RKO (cell line): ENCODE measurements at regions not wholly inside any gene's neighbourhood (a gene's known extent, or its start where the extent isn't known, plus 50 kb on each side); places are given as distances from the start of the nearest gene placed in this dataset.
"Not testable (repeated sequence)": the region's sequence is repeated elsewhere in the genome, so short reads cannot be mapped to it uniquely, and the experiment has no call there.

ENCODE experiments used
- DNase-seq: peaks from one replicate; pipeline ENCODE4 v3.0.0-alpha.2; 2016; ENCODE audit warnings: low spot score

DNA sequence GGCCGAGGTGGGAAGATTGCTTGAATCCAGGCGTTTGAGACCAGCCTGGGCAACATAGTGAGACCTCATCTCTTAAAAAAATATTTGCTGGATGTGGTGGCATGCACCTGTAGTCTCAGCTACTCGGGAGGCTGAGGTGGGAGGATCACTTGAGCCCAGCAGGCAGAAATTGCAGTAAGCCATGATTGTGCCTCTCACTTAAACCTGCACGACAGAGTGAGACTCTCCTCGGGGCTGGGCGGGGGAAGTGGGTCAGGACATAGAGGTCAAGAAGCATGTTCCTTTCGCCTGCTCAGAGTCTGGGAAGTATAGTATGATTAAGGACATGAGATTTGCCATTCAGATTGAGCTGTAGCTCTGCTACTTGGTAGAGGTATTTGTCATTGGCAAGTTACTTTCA lies 52.3 kb downstream of the SEPTIN7 start:
- DNase-seq = not testable (repeated sequence)

DNA sequence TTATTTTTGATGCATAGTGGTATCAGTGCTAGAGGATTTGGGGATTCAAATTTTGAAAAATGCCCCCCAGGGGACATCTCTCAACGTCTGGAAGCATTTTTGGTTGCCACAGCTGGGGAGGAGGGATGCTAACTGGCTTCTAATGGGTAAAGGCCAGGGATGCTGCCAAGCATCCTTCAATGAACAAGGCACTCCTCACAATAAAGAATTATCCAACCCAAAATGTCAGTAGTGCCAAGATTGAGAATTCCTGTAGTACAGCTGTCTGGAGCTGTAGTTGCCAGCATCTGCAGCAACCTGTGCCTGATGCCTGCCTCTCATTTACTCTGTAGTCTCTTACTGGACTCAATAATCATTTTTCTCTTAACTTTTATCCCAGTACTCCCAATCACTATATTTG lies 53.5 kb downstream of the SEPTIN7 start:
- DNase-seq = no peak

DNA sequence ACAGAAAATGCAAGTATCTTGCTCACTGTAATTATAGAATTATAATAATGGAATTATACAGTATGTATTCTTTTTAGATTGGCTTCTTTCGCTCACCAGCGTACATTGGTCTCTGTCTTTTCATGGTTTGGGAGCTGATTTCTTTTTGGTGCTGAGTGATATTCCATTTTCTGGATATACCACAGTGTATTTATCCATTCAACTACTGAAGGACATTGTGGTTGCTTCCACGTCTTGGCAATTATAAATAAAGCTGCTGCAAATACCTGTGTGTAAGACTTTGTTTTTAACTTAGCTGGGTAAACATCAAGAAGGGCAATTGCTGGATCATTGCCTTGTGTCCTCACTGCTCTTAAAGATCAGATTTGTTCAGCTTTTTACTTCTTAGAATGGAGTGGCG lies 55.3 kb downstream of the SEPTIN7 start:
- no peak for DNase-seq

DNA sequence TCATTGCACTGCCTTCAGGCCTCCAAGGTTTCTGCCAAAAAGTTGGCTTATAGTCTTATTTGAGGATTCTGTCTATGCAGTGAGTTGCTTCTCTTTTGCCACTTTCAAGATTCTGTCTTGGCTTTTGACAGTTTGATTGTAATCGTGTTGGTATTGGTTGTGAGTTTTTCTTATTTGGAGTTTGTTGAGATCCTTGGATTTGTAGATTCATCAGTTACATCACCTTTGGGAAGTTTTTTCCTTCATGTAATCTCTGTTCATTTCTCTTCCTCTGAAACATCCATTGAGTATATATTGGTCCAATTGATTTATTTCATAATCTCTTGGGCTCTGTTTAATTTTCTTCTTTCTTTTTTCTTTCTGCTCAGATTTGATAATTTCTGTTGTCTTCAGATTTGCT lies 59.8 kb downstream of the SEPTIN7 start:
- no peak for DNase-seq

DNA sequence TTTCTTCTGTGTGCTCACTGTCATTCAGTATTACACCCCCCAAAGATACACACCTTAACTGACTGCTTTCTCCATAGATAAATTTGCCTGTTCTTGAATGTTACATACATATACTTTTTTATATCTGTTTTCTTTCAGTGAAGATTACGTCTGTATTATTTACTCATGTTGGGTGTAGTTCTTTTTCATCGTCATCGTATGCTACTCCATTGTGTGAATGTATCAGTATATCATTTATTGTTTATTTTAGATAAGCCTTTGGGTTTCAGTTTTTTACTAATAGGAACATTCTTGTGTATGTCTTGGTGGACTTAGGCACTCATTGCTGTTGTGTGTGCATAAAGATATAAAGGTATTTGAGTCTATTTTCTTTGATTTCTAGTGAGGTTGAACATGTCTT lies 64.4 kb downstream of the SEPTIN7 start:
- no peak for DNase-seq

DNA sequence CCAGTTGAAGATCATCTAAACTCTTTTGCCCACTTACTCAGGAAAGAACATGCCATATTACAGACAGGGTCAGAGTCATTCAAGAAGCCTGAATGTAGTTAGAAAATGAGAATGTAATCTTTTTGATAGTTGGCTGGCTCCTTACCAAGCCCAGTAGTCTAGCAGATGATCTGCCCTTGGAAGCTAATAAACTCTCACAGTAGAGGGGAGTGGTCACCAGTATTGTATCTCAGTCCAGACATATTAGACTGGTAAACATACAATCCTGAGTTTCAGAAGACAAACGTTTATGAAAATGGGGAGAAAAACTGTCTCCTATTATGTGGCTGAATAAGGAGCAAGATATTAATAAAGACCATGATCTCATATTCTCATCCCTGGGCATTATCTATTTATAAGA lies 65.3 kb downstream of the SEPTIN7 start:
- no peak for DNase-seq

DNA sequence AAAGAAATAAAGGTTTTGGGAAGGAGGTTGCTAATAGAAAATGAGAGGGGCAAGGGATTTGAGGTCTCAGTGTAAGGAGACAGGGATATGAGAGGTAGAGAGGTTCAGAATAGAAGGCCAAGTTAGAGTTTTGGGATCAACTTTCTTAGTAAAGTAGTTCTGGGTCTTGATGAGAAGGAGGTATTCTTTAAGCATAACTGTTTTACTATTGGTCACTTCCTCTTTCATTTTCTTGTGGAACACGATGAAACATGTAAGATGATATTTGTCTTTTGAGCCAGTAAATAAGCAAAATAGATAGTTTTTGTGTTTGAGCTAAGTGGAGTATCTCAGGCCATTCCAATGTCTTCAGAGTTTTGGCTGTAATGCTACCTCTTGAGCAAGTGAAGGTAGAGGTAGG lies 68.3 kb downstream of the SEPTIN7 start:
- not testable (repeated sequence) for DNase-seq

DNA sequence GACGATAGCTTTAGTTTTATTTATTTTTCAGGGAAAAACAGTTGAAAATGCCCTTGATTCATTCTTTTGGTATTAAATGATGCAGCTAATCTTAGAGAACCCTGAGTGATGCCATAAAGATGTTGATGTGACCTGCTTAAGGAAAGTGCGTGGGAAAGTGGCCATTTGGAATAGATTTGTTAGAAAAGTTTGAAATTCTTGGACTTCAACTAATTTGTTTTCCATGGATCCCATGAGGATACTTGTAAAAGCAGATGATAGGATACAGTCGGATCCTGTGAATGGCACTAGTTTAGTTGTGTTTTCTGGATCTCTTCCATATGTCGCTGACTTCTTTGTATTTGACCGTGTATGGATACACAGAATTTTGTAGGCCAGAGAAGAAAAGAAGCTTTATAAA lies 69.0 kb downstream of the SEPTIN7 start:
- no peak for DNase-seq

DNA sequence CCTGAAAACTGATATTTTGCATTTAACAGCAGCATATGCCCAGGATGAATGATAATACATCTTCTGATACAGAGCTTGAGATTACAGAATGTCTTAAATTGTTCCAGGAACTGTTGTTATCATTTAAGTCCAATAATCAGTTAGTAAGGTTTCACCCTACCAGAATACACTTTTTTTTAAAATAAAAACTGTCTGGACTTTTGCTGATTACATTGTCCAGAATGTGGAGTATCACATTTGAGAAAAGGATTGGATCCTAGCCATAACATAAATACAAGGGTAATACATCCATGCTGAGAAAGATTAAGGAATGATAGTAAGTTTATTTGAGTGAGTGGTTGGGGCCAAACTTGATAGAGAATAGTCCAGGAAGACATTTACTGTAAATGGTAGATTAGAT lies 71.0 kb downstream of the SEPTIN7 start:
- no peak for DNase-seq

DNA sequence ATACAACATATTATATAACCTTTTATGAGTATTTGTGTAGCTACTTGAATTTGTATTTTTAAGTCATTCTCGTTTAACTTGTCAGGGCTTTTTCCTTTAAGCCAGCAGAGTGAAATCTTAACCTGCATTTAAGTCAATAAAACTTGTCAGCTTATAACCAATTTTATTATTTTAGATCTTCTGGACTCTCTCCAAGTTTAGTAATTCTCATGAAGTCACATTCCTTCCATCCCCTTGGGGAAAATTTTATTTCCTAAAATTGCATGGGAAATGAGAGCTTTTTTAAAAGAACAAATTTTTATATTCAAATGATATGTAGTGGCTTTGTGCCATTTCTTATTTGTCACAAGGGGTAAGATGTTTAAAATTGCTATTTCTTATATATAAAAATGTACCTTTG lies 74.0 kb downstream of the SEPTIN7 start:
- DNase-seq = no peak

DNA sequence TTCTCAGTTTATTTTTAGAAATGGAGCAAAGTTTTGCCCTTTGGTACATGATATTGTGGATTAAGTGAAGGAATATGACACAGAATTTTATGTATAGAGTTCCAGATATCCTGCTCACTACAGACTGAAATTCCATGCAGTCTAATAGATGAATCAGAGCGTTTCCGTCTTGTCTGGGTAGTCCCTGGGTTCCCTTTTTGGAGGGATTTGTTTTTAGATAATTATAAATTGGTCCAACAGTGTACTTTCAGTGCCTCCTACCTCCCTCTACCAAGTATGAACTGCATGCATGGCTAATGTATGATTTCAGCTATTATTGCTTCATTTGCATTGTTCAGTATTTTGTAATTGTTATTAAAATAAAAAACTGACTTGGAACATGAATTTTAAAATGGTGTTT lies 74.4 kb downstream of the SEPTIN7 start:
- no peak for DNase-seq

DNA sequence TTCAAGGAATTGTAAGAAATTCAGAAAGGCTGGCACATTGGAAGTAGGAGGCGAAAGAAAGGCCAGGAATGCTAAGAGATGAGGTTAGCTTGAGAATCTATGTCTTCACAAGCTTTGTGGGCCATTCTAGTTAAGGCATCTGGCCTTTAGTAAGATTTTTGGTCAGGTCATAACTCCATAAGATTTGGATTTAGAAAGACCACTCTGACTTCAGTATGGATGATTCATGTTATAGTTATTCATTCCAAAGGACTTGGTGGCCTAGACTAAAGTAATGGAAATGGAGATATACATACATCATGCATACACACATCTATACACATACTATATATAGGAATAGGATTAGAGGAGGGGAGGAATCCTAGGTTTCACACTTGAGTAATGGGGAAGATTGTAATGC lies 77.5 kb downstream of the SEPTIN7 start:
- DNase-seq = peak; percentile 10

DNA sequence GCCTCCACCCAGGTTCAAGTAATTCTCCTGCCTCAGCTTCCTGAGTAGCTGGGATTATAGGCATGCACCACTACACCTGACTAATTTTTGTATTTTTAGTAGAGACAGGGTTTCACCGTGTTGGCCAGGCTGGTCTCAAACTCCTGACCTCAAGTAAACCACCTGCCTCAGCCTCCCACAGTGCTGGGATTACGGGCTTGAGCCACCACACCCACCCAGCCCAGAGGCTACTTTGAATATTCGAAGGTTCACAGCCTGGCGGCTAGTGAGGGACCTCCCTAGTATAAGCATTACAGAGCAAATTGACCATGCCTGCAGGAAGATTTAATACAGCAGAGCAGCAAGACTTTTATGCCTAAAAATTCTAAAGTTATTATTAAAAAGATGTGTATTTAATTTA lies 86.6 kb downstream of the SEPTIN7 start:
- not testable (repeated sequence) for DNase-seq

DNA sequence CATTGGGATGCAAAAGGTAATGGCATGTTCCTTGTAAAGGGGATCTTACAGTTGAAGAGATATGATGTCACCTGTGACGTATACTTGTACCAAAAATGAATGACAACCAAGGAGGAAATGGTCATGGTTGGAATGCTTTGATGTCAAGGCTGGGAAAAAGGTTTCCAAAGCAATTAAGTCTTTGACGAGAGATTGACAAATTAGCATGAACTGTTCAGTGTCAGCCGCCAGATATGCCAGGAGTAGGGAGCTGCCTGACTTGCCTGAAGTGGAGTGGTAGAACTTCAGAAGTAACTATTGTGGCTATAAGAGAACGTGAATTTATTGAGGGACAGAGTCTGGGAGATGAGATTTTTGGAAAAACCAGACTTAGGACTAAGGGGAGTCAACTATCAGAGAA lies 88.1 kb downstream of the SEPTIN7 start:
- no peak for DNase-seq

DNA sequence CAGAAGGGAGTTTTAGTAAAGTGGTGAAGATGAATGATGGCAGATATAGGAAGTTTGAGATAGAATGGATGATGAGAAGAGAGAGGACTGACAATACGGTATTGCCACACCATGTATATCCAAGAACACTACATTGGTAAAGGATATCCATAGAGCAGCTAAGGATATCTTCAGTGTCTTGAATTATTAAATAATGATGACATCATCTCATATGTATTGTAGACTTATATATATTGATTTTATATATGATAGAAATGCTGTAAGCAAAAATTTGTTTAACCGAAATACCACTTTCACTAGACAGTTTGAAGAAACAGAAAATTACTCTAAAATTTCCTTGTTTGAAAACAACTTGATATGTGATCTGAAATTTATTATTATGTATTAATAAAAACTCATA lies 89.0 kb downstream of the SEPTIN7 start:
- no peak for DNase-seq

DNA sequence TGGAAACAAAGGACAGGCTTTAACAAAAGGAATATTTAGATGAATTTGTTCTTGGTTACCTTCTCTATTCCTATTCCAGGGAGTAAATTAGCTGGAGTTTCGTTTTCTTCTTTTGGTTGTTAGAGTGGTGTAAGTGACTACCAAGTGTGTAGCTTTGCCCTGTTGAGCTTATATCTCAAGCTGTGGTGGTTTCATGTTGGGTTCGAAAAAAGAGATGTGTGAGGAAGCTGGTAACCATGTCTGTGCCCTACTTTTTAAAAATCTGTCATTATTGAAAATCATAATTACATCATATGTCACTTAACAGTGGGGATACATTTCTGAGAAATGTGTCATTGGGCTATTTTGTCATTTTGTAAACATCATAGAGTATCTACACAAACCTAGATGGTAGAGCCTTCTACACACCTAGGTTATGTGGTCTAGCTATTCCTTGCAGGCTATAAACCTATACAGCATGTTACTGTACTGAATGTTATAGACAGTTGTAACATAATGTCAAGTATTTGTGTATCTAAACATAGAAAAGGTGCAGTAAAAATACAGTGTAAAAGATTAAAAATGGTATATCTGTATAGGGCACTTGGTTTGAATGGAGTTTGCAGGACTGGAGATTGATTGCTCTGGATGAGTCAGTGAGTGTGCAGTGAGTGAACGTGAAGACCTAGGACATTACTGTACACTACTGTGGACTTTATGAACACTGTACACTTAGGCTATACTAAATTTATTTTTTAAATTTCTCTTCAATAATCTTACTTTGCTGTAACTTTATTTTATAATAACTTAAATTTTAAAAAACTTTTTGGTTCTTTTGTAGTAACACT lies 90.4 kb downstream of the SEPTIN7 start:
- DNase-seq = no peak

DNA sequence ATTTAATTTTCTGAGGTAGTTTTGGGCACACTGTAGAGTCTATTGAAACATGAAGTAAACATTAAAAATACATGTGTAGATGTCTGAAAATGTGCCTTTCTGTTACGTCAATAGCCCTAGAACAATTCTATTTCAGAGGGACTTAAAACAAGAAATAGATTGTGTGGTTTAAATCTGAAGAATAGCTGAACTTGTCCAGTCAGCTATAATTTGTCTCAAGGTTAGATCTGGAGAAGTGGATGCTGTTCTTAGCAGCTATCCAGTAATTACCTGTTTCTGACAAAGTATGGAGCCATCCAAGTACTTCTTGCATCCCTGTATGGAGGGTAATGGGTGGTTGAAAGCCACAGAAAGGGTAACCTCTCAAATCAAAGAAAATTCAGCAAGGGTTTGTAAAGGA lies 92.8 kb downstream of the SEPTIN7 start:
- no peak for DNase-seq

DNA sequence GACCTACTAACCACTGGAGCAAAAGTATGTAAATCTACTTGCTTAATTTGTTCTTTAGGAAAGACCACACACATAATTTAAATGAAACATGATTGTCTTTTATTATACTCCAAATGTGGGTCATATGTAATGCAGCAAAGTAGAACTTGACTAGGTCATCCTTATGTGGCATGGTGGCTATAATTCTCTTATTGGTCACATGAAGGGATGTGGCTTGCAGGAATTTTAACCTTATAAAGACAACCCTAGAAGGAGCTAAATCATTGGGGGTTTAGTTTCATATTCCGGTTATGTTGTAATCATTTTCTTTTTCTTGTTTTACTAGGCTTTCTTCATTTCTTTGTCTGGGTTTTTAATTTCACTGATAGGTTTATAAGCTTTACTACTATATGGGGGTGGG lies 93.9 kb downstream of the SEPTIN7 start:
- no peak for DNase-seq

DNA sequence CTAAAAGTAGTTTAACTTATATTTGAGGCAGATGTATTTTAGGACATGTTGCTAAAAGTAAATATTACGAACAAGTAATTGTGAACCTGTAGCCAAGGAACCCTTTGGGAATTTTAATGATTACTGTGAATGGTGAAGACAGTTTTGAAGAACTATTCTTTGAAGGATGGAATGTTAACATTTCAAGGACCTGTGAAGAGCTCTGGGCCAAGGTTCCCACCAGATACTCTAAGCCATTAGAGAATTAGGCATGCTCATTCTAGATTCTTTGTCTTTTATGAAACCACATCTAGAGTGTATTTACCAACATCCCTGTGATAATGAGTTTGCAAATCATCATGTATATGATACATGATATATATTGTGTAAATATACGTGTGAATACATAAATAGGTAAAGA lies 99.8 kb downstream of the SEPTIN7 start:
- DNase-seq = no peak

DNA sequence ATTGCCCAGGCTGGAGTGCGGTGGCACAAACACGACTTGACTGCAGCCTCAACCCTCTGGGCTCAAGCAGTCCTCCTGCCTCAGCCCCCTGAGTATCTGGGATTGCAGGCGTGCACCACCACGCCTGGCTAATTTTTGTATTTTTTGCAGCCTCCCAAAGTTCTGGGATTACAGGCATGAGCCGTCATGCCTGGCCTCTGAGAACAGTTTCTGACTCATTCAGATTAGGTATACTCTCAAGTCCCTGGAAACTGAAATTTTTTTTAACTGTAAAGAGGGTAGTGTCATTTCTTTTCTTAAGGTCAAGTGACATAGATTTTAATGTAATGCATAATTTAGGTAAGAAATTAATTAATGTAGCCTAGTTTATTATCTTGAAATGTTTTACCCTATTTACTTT lies 104.7 kb downstream of the SEPTIN7 start:
- peak; percentile 9 for DNase-seq

DNA sequence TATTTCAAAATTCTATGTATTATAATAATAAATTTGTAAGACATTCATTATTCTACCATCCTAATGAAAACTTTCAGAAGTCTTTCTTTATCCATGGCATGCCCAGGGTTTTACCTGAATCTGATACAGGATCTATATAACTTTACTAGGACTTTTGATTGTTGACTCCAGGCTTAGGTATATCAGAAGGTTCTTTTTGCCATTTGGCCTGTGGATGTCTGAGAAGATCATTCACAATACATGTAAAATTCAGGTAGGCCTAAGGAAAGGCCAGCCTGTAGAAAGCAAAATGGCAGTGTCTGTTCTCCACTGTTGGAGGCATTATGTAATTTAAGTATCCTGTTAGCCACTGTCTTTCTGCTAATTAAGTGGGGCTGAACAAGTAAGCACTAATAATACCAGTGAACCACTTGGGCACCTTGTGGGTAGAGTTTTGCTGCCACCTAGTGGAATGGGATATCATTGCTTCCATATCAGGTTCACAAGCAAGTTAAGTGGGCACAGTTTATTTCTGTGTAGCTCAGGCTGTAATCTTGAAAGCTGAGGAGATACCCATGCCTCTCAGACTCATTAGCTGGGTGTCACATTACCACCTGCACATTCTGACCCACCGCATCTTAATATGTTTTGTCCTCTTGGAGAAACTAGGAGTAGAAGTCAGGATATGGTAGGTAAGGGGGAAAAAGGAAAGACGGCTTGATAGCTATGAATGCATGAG lies 105.5 kb downstream of the SEPTIN7 start:
- peak; percentile 77 for DNase-seq

DNA sequence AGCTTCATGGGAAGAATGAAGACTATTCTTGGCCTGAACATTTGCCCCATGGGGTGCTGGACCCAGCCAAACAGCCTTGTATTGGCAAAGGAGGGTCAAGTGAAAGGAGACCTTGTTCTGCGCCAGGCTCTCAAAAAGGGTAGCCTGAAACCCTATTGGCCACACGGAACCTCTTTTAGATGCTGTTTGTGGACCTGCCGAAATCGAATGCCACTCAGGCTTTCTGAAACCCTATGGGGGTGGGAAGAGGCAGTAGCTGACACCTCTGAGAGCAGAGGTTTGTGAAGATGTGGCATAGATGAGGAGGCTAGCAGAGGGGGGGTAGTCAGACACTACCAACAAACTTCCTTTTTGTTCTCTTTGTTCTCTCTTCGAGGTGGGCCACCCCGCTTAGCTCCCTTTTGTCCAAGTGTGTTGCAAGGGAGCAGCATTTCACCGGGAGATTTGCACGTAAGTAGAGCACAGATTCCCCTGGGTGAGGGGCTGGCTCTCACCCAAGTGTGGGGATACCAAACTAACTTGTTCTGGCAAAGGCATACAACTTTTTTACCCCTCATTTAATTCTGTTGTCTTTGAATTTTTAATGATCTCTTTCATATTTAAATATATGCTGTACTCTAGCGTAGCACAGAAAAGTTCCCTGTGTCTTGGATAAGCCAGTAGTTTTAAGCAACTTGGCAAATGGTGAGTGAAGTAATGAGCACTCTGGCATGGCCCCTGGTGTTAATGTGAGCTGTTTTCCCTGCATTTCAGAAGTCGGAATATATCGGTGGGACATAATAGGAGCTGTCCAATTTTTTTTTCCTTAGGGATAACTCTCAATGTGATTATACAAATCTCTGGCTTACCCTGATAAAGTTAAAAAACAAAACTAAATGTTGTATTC lies 107.7 kb downstream of the SEPTIN7 start:
- no peak for DNase-seq

DNA sequence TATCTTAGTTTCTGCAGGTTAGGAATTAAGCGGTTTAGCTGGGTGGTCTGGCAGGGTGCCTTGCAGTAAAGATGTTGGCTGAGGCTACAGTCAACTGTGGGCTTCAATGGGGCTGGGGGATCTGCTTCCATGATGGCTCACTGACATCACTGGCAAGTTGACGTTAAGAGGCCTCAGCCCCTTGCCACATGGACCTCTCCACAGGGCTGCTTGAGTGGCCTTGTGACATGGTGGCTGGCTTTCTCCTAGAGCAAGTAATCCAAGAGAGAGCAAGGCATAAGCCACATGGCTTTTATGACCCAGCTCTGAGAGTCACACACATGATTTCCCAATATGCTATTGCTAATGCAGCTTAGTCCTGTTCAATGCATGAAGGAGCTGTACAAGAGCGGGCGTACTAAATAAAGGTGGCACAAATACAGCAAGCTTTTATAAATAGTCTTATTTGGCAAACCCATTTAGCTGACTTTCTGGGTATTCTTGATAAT lies 109.1 kb downstream of the SEPTIN7 start:
- no peak for DNase-seq
